ENCODE measurements at regions not wholly inside any gene's neighbourhood (a gene's known extent, or its start where the extent isn't known, plus 50 kb on each side); places are given as distances from the start of the nearest gene placed in this dataset.

- Histone ChIP-seq H3K4me3 (replicated peaks in 1 of 3; ENCODE audit: insufficient read depth in 1 of 3, low read depth in 1 of 3, low read length in 3 of 3) (no peak overlapping the region), H3K9me1 (replicated peaks; ENCODE audit: control insufficient read depth, extremely low read depth, insufficient read depth, low read length) (no peaks in the 10 kb centered on the region), H3K4me1 (ENCODE audit: control insufficient read depth, extremely low read depth, insufficient read depth, low read length) (no peaks in the 10 kb centered on the region), H3K36me3 (ENCODE audit: control insufficient read depth in 2 of 2, extremely low read depth in 1 of 2, insufficient read depth in 2 of 2, low read length in 2 of 2) (no peaks in the 10 kb centered on the region), H3K4me2 (ENCODE audit: insufficient read depth, low read length) (no peak overlapping the region), H3K27ac (ENCODE audit: insufficient read depth, low read depth, low read length) (no peak overlapping the region), H2AFZ (ENCODE audit: low read depth, low read length) (no peak overlapping the region), H3K79me2 (ENCODE audit: control insufficient read depth, insufficient read depth, low read length) (no peaks in the 10 kb centered on the region), H3K9me3 (replicated peaks; ENCODE audit: control insufficient read depth, insufficient read depth, low read length) (no peaks in the 10 kb centered on the region), H4K20me1 (replicated peaks; ENCODE audit: control insufficient read depth, extremely low read depth, insufficient read depth, low read length) (no peaks in the 10 kb centered on the region), H3K27me3 (ENCODE audit: control insufficient read depth in 2 of 2, insufficient read depth in 2 of 2, low read length in 2 of 2) (peaks cover 0 to 3% of the 10 kb centered on the region in 2 experiments), H3K9ac (replicated peaks; ENCODE audit: extremely low read depth, insufficient read depth, low read length) (no peak overlapping the region)
- ChIA-PET CTCF (interaction anchor here (0.6 to 1.5 kb wide), 5 partner anchors 10 to 1394 kb away, joined by 3 to 6 read pairs (median 4); no protein-coding TSS in a partner anchor), POLR2A (no interaction called here)
- intact Hi-C loops (cut with micrococcal nuclease) (no loop called here), dilution Hi-C loops (cut with MboI; ENCODE audit: extremely low pct_ligation_motif_present, low sequenced_read_pairs) (no loop called here)
- DNase-seq (ENCODE audit: low read depth, low spot score) (no peak), FAIRE-seq (no peak)
- no peak for TF ChIP-seq FOS (IDR thresholded peaks at IDR 0.05; ENCODE audit: borderline replicate concordance, insufficient read depth, low read length)
- TF ChIP-seq MYC (IDR thresholded peaks at IDR 0.05; ENCODE audit: low read depth, low read length), result no peak
- no peak for TF ChIP-seq CTCF (IDR thresholded peaks at IDR 0.05; ENCODE audit: extremely low read depth in 1 of 2, insufficient read depth in 1 of 2, low read depth in 1 of 2, low read length in 2 of 2)
- no peak for TF ChIP-seq GATA2 (IDR thresholded peaks at IDR 0.05; ENCODE audit: insufficient read depth, insufficient read length, low read depth, low read length)
- TF ChIP-seq EZH2 (IDR thresholded peaks at IDR 0.05; ENCODE audit: borderline replicate concordance, low read depth, low read length, severe bottlenecking), result no peak
- no peak for TF ChIP-seq POLR2AphosphoS5 (IDR thresholded peaks at IDR 0.05; ENCODE audit: insufficient read depth, low read depth, low read length)
- TF ChIP-seq POLR2A (IDR thresholded peaks at IDR 0.05; ENCODE audit: low read depth, low read length), result no peak
- no peak for TF ChIP-seq MAX (IDR thresholded peaks at IDR 0.05; ENCODE audit: insufficient read depth, insufficient read length)
- TF ChIP-seq JUN (IDR thresholded peaks at IDR 0.05; ENCODE audit: borderline replicate concordance, insufficient read depth, insufficient read length, low read depth), result no peak
- BruUV-seq (replicated peaks), result no TSS peak
Observed at GRCh38 chr10:62623223-62623622, 181.3 kb upstream of the ADO start.
